AG10803 (cell line): ENCODE measurements at regions not wholly inside any gene's neighbourhood (a gene's known extent, or its start where the extent isn't known, plus 50 kb on each side); places are given as distances from the start of the nearest gene placed in this dataset.
A peak's percentile ranks its signal among the peaks of the same experiment; 100 is the strongest.

ENCODE experiments used
- DNase-seq: peaks from one replicate; pipeline ENCODE4 v3.0.0; 2010; ENCODE audit warnings: low read depth
- H3K4me3 ChIP-seq: 2 replicates; pipeline ENCODE4 v1.5.1; 2011; ENCODE audit warnings: mild to moderate bottlenecking, low read length, control low read depth
- TF ChIP-seq, protein P1 (sequence below): conservative IDR thresholded peaks from 2 replicates; pipeline ENCODE4 v1.5.1; 2011; ENCODE audit warnings: mild to moderate bottlenecking, low read length, control low read depth, inconsistent platforms

DNA sequence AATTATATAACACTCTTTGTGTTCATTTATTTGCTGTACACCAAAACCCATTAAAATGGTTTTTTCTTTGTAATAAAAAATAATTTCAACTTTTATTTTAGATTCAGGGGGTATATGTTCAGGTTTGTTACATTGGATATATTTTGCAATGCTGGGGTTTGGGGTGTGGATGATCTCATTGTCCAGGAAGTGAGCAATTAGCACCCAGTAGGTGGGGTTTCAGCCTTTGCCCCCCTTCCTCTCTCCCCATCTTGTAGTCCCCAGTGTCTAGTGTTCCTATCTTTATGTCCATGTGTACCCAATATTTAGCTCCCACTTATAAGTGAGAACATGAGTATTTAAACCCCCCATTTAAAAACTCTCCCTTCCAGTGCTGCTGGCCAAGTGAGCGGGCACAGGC is 184.6 kb downstream of the RHOU start:
- TF ChIP-seq, protein P1, sequence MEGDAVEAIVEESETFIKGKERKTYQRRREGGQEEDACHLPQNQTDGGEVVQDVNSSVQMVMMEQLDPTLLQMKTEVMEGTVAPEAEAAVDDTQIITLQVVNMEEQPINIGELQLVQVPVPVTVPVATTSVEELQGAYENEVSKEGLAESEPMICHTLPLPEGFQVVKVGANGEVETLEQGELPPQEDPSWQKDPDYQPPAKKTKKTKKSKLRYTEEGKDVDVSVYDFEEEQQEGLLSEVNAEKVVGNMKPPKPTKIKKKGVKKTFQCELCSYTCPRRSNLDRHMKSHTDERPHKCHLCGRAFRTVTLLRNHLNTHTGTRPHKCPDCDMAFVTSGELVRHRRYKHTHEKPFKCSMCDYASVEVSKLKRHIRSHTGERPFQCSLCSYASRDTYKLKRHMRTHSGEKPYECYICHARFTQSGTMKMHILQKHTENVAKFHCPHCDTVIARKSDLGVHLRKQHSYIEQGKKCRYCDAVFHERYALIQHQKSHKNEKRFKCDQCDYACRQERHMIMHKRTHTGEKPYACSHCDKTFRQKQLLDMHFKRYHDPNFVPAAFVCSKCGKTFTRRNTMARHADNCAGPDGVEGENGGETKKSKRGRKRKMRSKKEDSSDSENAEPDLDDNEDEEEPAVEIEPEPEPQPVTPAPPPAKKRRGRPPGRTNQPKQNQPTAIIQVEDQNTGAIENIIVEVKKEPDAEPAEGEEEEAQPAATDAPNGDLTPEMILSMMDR, result no peak
- DNase-seq, result no peak
- H3K4me3 ChIP-seq, result no peak overlapping the region

DNA sequence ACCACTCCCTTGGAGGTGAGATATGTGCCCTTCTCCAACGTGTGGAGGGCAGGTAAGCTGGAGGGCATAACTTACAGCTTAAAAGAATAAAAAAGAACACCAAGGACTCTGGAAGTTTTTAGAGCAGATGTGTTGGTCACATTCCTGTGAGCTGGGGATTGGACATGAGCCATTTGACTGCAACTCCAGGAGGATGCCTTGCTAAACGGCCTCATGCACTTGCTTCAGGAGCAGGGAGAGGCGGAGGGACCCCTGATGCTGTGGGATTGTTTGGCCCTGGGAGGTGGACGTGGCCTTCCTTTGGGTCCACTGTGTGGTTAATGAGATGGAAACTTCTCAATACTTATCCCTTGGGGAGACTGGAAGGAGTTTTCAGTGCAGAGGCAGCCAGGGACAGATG is 185.6 kb downstream of the RHOU start:
- H3K4me3 ChIP-seq, result no peak overlapping the region
- TF ChIP-seq, protein P1, result no peak
- DNase-seq, result peak; percentile 21

DNA sequence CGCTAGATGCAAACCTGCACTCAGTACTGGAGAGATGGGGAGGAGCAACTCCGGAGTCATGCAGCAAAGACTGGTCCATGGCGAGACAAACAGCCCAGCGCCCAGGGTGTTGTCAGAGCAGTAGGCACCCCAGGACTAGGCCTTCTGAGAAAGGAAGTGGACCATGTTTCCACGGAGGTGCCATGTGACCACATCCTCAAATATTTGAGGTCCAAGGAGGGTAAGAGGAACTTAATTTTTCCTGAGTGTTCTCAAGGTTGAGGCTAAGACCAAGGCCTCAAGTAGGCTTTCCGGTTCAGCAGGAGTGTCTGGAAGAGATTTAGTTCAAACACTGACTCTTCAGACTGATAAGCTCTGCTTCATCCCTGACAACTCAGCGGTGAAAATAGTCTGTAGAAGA is 186.2 kb downstream of the RHOU start:
- TF ChIP-seq, protein P1, result no peak
- H3K4me3 ChIP-seq, result no peak overlapping the region
- DNase-seq, result no peak

DNA sequence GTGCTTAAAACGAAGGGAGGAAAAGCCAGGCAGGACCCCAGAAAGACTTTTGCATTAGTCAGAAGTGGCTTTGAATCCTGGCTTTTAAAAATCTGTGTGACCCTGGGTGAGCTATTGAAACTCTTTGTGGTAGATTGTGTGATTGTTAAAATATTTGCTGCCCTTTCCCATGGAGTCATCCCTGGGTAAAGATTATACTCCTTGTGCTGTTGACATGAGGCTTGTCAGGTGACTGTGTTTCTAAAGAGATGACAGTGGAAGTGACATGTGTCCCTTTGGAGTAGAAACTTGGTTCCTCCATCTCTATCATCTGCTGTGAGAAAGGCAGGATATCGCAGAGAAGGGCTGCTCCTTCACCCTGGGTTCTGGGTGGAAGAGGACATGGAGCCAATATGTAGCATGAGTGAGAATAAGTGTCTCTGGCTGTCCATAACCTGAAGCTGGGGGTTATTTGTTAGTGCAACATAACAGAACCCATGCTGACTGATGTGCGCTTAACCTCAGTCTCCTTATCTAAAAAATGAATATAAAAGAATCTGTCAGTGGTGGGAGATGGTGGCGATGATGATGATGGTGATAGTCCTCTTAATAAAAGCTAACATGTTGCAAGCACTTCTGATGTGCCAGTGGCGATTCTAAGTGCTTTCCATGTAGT is 187.6 kb downstream of the RHOU start:
- H3K4me3 ChIP-seq, result no peak overlapping the region
- TF ChIP-seq, protein P1, result no peak
- no peak for DNase-seq

DNA sequence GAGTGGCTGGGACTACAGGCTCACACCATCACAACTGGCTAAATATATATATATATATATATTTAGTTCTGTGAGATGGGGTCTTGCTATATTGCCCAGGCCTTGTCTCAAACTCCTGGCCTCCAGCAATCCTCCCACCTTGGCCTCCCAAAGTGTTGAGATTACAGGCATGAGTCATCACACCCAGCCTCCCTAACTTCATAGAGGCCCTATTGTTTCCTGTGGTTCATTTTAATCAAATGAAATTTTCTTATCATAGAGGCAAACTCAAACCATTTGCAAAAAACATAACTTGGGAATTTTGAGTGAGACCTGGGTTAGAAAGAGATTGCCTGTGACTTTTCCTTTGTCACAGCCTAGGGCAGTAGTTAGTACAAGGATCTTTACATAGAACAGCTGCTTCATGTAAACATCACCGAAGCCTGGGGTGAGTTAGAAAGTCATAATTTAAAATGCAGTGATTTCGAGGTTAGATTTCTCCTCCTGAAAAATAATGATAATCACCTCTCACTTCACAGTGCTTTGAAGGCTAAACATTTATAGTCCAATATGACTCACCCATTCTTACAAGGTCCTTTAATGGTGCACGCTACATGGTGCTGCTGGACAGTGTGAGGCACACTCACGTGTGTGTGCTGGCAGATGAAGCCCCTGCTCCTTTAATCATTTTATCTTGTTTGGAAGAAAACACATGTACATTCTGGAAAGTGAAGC is 188.9 kb downstream of the RHOU start:
- TF ChIP-seq, protein P1, result no peak
- DNase-seq, result no peak
- H3K4me3 ChIP-seq, result no peak overlapping the region

DNA sequence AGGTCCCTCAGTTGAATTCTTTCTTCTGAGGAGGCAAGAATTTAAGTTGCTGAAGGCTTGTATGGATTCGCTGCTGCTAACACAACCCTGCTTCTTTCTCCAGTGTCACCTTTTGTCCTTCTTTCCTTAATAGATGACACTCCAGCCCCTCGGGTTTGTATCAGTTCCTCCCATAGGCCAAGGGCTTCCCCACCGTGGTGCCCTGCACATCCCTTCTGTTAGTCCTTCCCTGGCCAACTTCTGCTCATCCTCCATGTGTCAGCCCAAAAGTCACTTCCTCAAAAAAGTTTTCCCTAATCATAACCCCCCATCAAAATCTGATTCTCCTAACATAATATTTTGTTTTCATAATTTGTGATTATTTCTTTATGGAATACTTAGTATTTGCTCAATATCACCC is 190.4 kb downstream of the RHOU start:
- TF ChIP-seq, protein P1, result no peak
- H3K4me3 ChIP-seq, result no peak overlapping the region
- DNase-seq, result no peak

DNA sequence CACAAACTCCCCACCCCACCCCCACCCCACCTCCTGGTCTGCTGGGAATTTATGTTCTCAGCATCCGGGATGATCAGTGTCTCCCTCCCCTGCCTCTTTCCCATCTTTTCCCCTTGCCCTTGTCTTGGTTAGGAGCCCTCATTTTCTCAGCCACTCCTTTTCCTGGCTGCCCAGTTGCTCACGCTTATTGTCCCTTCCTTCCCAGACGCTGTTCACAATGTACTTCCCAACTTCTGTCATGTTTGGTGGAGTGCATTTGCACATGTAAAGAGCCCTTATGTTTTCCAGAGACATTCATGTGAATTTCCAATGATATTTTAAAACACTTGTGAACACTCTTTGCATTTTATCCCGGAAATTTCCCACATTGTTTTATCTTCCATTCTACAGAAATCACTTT is 192.1 kb downstream of the RHOU start:
- TF ChIP-seq, protein P1, result no peak
- no peak overlapping the region for H3K4me3 ChIP-seq
- DNase-seq, result no peak
